DOHH2 (cell line): ENCODE measurements at regions not wholly inside any gene's neighbourhood (a gene's known extent, or its start where the extent isn't known, plus 50 kb on each side); places are given as distances from the start of the nearest gene placed in this dataset.
"Not testable (repeated sequence)": the region's sequence is repeated elsewhere in the genome, so short reads cannot be mapped to it uniquely, and the experiment has no call there.

Experiments used
- H3F3A ChIP-seq: fragments of 200-600 bp; sonication (generic), shearing (Covaris generic); 2 replicates; pipeline ENCODE4 v1.6.0; 2016; ENCODE audit warnings: antibody characterized with exemption, mild to moderate bottlenecking; ENCODE audit not compliant: control insufficient read depth, insufficient read depth
- H3K27ac ChIP-seq: fragments of 200-600 bp; sonication (generic); 2 replicates; pipeline ENCODE4 v1.5.1; 2014; ENCODE audit warnings: low read depth, mild to moderate bottlenecking, low read length, moderate library complexity
- H3K27me3 ChIP-seq: fragments of 200-600 bp; sonication (generic); 2 replicates; pipeline ENCODE4 v1.6.1; 2014; ENCODE audit warnings: mild to moderate bottlenecking, low read length, mixed read lengths; ENCODE audit not compliant: control insufficient read depth
- H3K36me3 ChIP-seq: fragments of 200-600 bp; sonication (generic); 2 replicates; pipeline ENCODE4 v1.6.1; 2014; ENCODE audit warnings: mild to moderate bottlenecking, low read length, moderate library complexity, mixed read lengths; ENCODE audit not compliant: control insufficient read depth
- H3K4me1 ChIP-seq: fragments of 200-600 bp; sonication (generic); 2 replicates; pipeline ENCODE4 v1.6.1; 2014; ENCODE audit warnings: mild to moderate bottlenecking, low read length, mixed read lengths; ENCODE audit not compliant: control insufficient read depth
- H3K4me2 ChIP-seq: fragments of 200-600 bp; sonication (generic); 2 replicates; pipeline ENCODE4 v1.6.0; 2014; ENCODE audit warnings: mild to moderate bottlenecking, low read length, moderate library complexity
- H3K4me3 ChIP-seq: fragments of 200-600 bp; sonication (generic); 2 replicates; pipeline ENCODE4 v1.5.1; 2014; ENCODE audit warnings: mild to moderate bottlenecking, low read length, mixed read lengths
- H3K79me2 ChIP-seq: fragments of 200-600 bp; sonication (generic); 2 replicates; pipeline ENCODE4 v1.6.1; 2014; ENCODE audit warnings: mild to moderate bottlenecking, low read length, mixed read lengths; ENCODE audit not compliant: control insufficient read depth
- H3K9me2 ChIP-seq: fragments of 200-600 bp; sonication (generic); replicated peaks from 2 replicates; pipeline ENCODE4 v1.6.1; 2014; ENCODE audit warnings: mild to moderate bottlenecking, low read length, mixed read lengths; ENCODE audit not compliant: control insufficient read depth
- H3K9me3 ChIP-seq: fragments of 200-600 bp; sonication (generic); 2 replicates; pipeline ENCODE4 v1.6.1; 2014; ENCODE audit warnings: antibody characterized with exemption, low read length, mixed read lengths; ENCODE audit not compliant: control insufficient read depth, insufficient read depth
- H4K20me1 ChIP-seq: fragments of 200-600 bp; sonication (generic); 2 replicates; pipeline ENCODE4 v1.6.0; 2014; ENCODE audit warnings: low read depth, mild to moderate bottlenecking, antibody characterized with exemption, low read length, moderate library complexity; ENCODE audit not compliant: control insufficient read depth, insufficient read depth
- CTCF ChIP-seq: fragments of 200-600 bp; sonication (generic); IDR thresholded peaks from one replicate; pipeline ENCODE4 v1.5.1; 2014; ENCODE audit warnings: antibody characterized with exemption, mild to moderate bottlenecking, low read depth, low read length; ENCODE audit not compliant: poor library complexity, severe bottlenecking
- EZH2phosphoT487 ChIP-seq: fragments of 200-600 bp; sonication (generic); IDR thresholded peaks from 2 replicates; pipeline ENCODE4 v1.6.1; 2017; ENCODE audit warnings: borderline replicate concordance, mild to moderate bottlenecking, antibody characterized with exemption, low read length, moderate library complexity, mixed read lengths

DNA sequence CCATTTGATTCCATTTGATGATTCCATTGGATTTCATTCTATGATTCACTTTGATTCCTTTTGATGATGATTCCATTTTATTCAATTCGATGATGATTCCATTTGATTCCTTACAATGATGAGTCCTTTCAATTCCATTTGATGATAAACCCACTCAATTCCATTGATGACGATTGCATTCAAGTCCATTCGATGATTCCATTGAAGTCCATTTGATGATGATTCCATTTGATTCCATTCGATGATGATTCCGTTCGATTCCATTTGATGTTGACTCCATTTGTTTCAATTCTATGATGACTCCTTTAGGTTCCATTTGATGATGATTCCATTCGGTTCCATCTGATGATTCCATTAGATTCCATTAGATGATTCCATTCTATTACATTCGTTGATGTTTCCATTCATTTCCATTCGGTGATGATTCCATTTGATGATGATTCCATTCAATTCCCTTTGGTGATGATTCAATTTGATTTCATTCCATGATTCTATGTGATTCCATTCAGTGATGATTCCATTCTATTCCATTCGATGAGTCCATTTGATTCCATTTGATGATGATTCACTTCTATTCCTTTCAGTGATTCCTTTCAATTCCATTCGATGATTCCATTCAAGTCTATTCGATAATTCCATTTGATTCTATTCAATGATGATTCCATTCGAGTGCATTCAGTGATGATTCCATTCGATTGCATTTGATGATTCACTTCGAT lies 1106.0 kb downstream of the RPIA start:
- Histone ChIP-seq H3F3A (no peaks in the 10 kb centered on the region), H3K36me3 (no peaks in the 10 kb centered on the region), H3K4me1 (no peaks in the 10 kb centered on the region), H3K9me3 (peaks cover 76% of the 10 kb centered on the region), H3K27ac (no peak overlapping the region), H3K4me2 (no peak overlapping the region), H4K20me1 (no peaks in the 10 kb centered on the region), H3K79me2 (no peaks in the 10 kb centered on the region), H3K27me3 (no peaks in the 10 kb centered on the region), H3K9me2 (no peaks in the 10 kb centered on the region), H3K4me3 (no peak overlapping the region)
- TF ChIP-seq EZH2phosphoT487 (no peak), CTCF (no peak)

DNA sequence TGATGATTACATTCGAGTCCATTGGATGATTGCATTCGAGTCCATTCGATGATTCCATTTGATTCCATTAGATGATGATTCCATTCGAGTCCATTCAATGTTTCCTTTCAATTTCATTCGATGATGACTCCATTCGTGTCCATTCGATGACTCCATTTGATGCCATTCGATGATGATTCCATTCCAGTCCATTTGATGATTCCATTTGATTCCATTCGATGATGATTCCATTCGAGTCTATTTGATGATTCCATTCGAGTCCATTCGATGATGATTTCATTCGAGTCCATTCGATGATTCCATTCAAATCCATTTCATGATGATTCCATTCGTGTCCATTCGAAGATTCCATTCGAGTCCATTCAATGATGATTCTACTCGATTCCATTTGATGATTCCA lies 1109.7 kb downstream of the RPIA start:
- not testable (repeated sequence) for H3K9me2 ChIP-seq, H3K27ac ChIP-seq, H4K20me1 ChIP-seq, H3K4me2 ChIP-seq, H3K4me3 ChIP-seq, H3K36me3 ChIP-seq, H3F3A ChIP-seq, H3K27me3 ChIP-seq, H3K79me2 ChIP-seq, H3K4me1 ChIP-seq
- H3K9me3 ChIP-seq: peaks cover 93% of the 10 kb centered on the region

DNA sequence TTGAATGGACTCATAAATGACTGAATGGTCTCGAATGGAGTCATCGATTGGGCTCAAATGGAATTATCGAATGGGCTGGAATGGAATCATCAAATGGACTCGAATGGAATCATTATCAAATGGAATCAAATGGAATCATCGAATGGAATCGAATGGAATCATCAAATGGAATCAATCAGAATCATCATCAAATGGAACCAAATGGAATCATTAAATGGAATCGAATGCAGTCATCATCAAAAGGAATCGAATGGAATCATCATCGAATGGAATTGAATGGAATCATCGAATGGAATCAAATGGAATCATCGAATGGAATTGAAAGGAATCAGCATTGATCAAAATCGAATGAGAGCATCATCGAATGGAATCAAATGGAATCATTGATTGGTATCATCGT lies 1114.9 kb downstream of the RPIA start:
- not testable (repeated sequence) for H4K20me1 ChIP-seq, H3K27ac ChIP-seq, H3K27me3 ChIP-seq, H3K9me2 ChIP-seq, H3K4me1 ChIP-seq, H3F3A ChIP-seq, H3K4me2 ChIP-seq, H3K79me2 ChIP-seq, H3K4me3 ChIP-seq, H3K36me3 ChIP-seq
- peaks cover 81% of the 10 kb centered on the region for H3K9me3 ChIP-seq

GRCh38 chr2:89811295-89811694 lies 1119.8 kb downstream of the RPIA start:
- H3K27me3 ChIP-seq: no peaks in the 10 kb centered on the region
- H3K36me3 ChIP-seq: no peaks in the 10 kb centered on the region
- H3K4me3 ChIP-seq: no peak overlapping the region
- H4K20me1 ChIP-seq: no peaks in the 10 kb centered on the region
- H3K79me2 ChIP-seq: no peaks in the 10 kb centered on the region
- TF ChIP-seq CTCF: no peak
- no peak for TF ChIP-seq EZH2phosphoT487
- H3K9me3 ChIP-seq: peaks cover 79% of the 10 kb centered on the region
- no peak overlapping the region for H3K4me2 ChIP-seq
- H3F3A ChIP-seq: no peaks in the 10 kb centered on the region
- H3K27ac ChIP-seq: no peak overlapping the region
- no peaks in the 10 kb centered on the region for H3K9me2 ChIP-seq
- no peaks in the 10 kb centered on the region for H3K4me1 ChIP-seq

- H3K27me3 ChIP-seq, H3K79me2 ChIP-seq, H3K27ac ChIP-seq, H3K9me2 ChIP-seq, H3F3A ChIP-seq, H3K36me3 ChIP-seq, H4K20me1 ChIP-seq, H3K4me3 ChIP-seq, H3K4me2 ChIP-seq, H3K4me1 ChIP-seq: not testable (repeated sequence)
- H3K9me3 ChIP-seq: peaks cover 75% of the 10 kb centered on the region
Observed at GRCh38 chr2:89811910-89812309, 1120.4 kb downstream of the RPIA start.

GRCh38 chr2:89814359-89814758 lies 1122.9 kb downstream of the RPIA start:
- not testable (repeated sequence) for H3K4me3 ChIP-seq
- peaks cover 83% of the 10 kb centered on the region for H3K9me3 ChIP-seq

More at GRCh38 chr2:89814359-89814758, 1122.9 kb downstream of the RPIA start:
- H3K27ac ChIP-seq, H3K4me1 ChIP-seq, H3K79me2 ChIP-seq, H3K9me2 ChIP-seq, H3K27me3 ChIP-seq, H3K36me3 ChIP-seq, H3K4me2 ChIP-seq, H3F3A ChIP-seq, H4K20me1 ChIP-seq: not testable (repeated sequence)
